ENCODE measurements at regions not wholly inside any gene's neighbourhood (a gene's known extent, or its start where the extent isn't known, plus 50 kb on each side); places are given as distances from the start of the nearest gene placed in this dataset.
"Not testable (repeated sequence)": the region's sequence is repeated elsewhere in the genome, so short reads cannot be mapped to it uniquely, and the experiment has no call there.

- Mint-ChIP-seq H3K4me3 (no peak overlapping the region), H3K36me3 (ENCODE audit: insufficient read depth) (no peaks in the 10 kb centered on the region), H3K27me3 (no peaks in the 10 kb centered on the region), H3K27ac (ENCODE audit: low read depth) (no peak overlapping the region), H3K9me3 (peaks cover 11% of the 10 kb centered on the region), H3K4me1 (no peaks in the 10 kb centered on the region)
- ATAC-seq (replicated peaks; ENCODE audit: extremely low read depth, poor library complexity, severe bottlenecking) (no peak), DNase-seq (ENCODE audit: low spot score in 2 of 2) (no peak)
Observed at GRCh38 chr4:116108606-116109005, 976.8 kb downstream of the TRAM1L1 start.

GRCh38 chr4:116101321-116101720 lies 984.1 kb downstream of the TRAM1L1 start:
- Mint-ChIP-seq H3K27ac (ENCODE audit: low read depth) (no peak overlapping the region), H3K27me3 (no peaks in the 10 kb centered on the region), H3K9me3 (peaks cover 22% of the 10 kb centered on the region), H3K36me3 (ENCODE audit: insufficient read depth) (no peaks in the 10 kb centered on the region), H3K4me3 (no peak overlapping the region), H3K4me1 (no peaks in the 10 kb centered on the region)
- no peak for ATAC-seq (replicated peaks; ENCODE audit: extremely low read depth, poor library complexity, severe bottlenecking)
- no peak for DNase-seq (ENCODE audit: low spot score in 2 of 2)

GRCh38 chr4:116099596-116099995 lies 985.8 kb downstream of the TRAM1L1 start:
- DNase-seq (ENCODE audit: low spot score in 2 of 2) (no peak), ATAC-seq (replicated peaks; ENCODE audit: extremely low read depth, poor library complexity, severe bottlenecking) (no peak)
- Mint-ChIP-seq H3K4me3 (no peak overlapping the region), H3K36me3 (ENCODE audit: insufficient read depth) (no peaks in the 10 kb centered on the region), H3K27ac (ENCODE audit: low read depth) (no peak overlapping the region), H3K4me1 (no peaks in the 10 kb centered on the region), H3K9me3 (peaks cover 22% of the 10 kb centered on the region), H3K27me3 (no peaks in the 10 kb centered on the region)

GRCh38 chr4:116097353-116097752 lies 983.9 kb upstream of the NDST4 start:
- DNase-seq (ENCODE audit: low spot score in 2 of 2); H3K27me3 Mint-ChIP-seq; H3K27ac Mint-ChIP-seq (ENCODE audit: low read depth): not testable (repeated sequence)

GRCh38 chr4:116092961-116093360 lies 979.5 kb upstream of the NDST4 start:
- Mint-ChIP-seq H3K27me3 (no peaks in the 10 kb centered on the region), H3K27ac (ENCODE audit: low read depth) (no peak overlapping the region), H3K36me3 (ENCODE audit: insufficient read depth) (no peaks in the 10 kb centered on the region), H3K4me1 (no peaks in the 10 kb centered on the region), H3K9me3 (peaks cover 17% of the 10 kb centered on the region), H3K4me3 (no peak overlapping the region)
- ATAC-seq (replicated peaks; ENCODE audit: extremely low read depth, poor library complexity, severe bottlenecking) (no peak), DNase-seq (ENCODE audit: low spot score in 2 of 2) (no peak)

More at GRCh38 chr4:116097353-116097752, 983.9 kb upstream of the NDST4 start:
- H3K36me3 Mint-ChIP-seq (ENCODE audit: insufficient read depth); H3K4me1 Mint-ChIP-seq; ATAC-seq (replicated peaks; ENCODE audit: extremely low read depth, poor library complexity, severe bottlenecking); H3K4me3 Mint-ChIP-seq: not testable (repeated sequence)
- peaks cover 28% of the 10 kb centered on the region for H3K9me3 Mint-ChIP-seq

- Mint-ChIP-seq H3K9me3 (peaks cover 6% of the 10 kb centered on the region), H3K4me1 (no peaks in the 10 kb centered on the region), H3K27me3 (no peaks in the 10 kb centered on the region), H3K36me3 (ENCODE audit: insufficient read depth) (no peaks in the 10 kb centered on the region), H3K27ac (ENCODE audit: low read depth) (no peak overlapping the region), H3K4me3 (no peak overlapping the region)
- no peak for ATAC-seq (replicated peaks; ENCODE audit: extremely low read depth, poor library complexity, severe bottlenecking)
- DNase-seq (ENCODE audit: low spot score in 2 of 2) = no peak
Observed at GRCh38 chr4:116088771-116089170, 975.4 kb upstream of the NDST4 start.

- DNase-seq (ENCODE audit: low spot score in 2 of 2) (no peak), ATAC-seq (replicated peaks; ENCODE audit: extremely low read depth, poor library complexity, severe bottlenecking) (no peak)
- Mint-ChIP-seq H3K4me3 (no peak overlapping the region), H3K9me3 (peaks cover 21% of the 10 kb centered on the region), H3K27me3 (no peaks in the 10 kb centered on the region), H3K27ac (ENCODE audit: low read depth) (no peak overlapping the region), H3K4me1 (no peaks in the 10 kb centered on the region), H3K36me3 (ENCODE audit: insufficient read depth) (no peaks in the 10 kb centered on the region)
Observed at GRCh38 chr4:116082808-116083366, 969.5 kb upstream of the NDST4 start.

GRCh38 chr4:116073051-116073450 lies 959.6 kb upstream of the NDST4 start:
- DNase-seq (ENCODE audit: low spot score in 2 of 2) (no peak), ATAC-seq (replicated peaks; ENCODE audit: extremely low read depth, poor library complexity, severe bottlenecking) (no peak)
- Mint-ChIP-seq H3K36me3 (ENCODE audit: insufficient read depth) (no peaks in the 10 kb centered on the region), H3K4me1 (no peaks in the 10 kb centered on the region), H3K9me3 (peaks cover 30% of the 10 kb centered on the region), H3K27me3 (no peaks in the 10 kb centered on the region), H3K27ac (ENCODE audit: low read depth) (no peak overlapping the region), H3K4me3 (no peak overlapping the region)

- Mint-ChIP-seq H3K4me3 (no peak overlapping the region), H3K9me3 (peaks cover 32% of the 10 kb centered on the region), H3K4me1 (no peaks in the 10 kb centered on the region), H3K36me3 (ENCODE audit: insufficient read depth) (no peaks in the 10 kb centered on the region), H3K27ac (ENCODE audit: low read depth) (no peak overlapping the region), H3K27me3 (no peaks in the 10 kb centered on the region)
- DNase-seq (ENCODE audit: low spot score in 2 of 2) (no peak), ATAC-seq (replicated peaks; ENCODE audit: extremely low read depth, poor library complexity, severe bottlenecking) (no peak)
Observed at GRCh38 chr4:116070283-116070682, 956.9 kb upstream of the NDST4 start.

- Mint-ChIP-seq H3K27me3 (no peaks in the 10 kb centered on the region), H3K36me3 (ENCODE audit: insufficient read depth) (no peaks in the 10 kb centered on the region), H3K27ac (ENCODE audit: low read depth) (no peak overlapping the region), H3K4me1 (no peaks in the 10 kb centered on the region), H3K4me3 (no peak overlapping the region), H3K9me3 (peaks cover 33% of the 10 kb centered on the region)
- DNase-seq (ENCODE audit: low spot score in 2 of 2) (no peak), ATAC-seq (replicated peaks; ENCODE audit: extremely low read depth, poor library complexity, severe bottlenecking) (no peak)
Observed at GRCh38 chr4:116066711-116067245, 953.4 kb upstream of the NDST4 start.

- Mint-ChIP-seq H3K27ac (ENCODE audit: low read depth) (no peak overlapping the region), H3K9me3 (peaks cover 37% of the 10 kb centered on the region)
Observed at GRCh38 chr4:116064331-116064730, 950.9 kb upstream of the NDST4 start.

GRCh38 chr4:116059361-116059760 lies 945.9 kb upstream of the NDST4 start:
- no peak overlapping the region for H3K4me3 Mint-ChIP-seq
- no peak overlapping the region for H3K27ac Mint-ChIP-seq (ENCODE audit: low read depth)
- H3K36me3 Mint-ChIP-seq (ENCODE audit: insufficient read depth) = no peaks in the 10 kb centered on the region
- ATAC-seq (replicated peaks; ENCODE audit: extremely low read depth, poor library complexity, severe bottlenecking) (no peak), DNase-seq (ENCODE audit: low spot score in 2 of 2) (no peak)
- H3K27me3 Mint-ChIP-seq = no peaks in the 10 kb centered on the region
- H3K9me3 Mint-ChIP-seq = peaks cover 21% of the 10 kb centered on the region
- no peaks in the 10 kb centered on the region for H3K4me1 Mint-ChIP-seq

More at GRCh38 chr4:116064331-116064730, 950.9 kb upstream of the NDST4 start:
- DNase-seq (ENCODE audit: low spot score in 2 of 2) (no peak), ATAC-seq (replicated peaks; ENCODE audit: extremely low read depth, poor library complexity, severe bottlenecking) (no peak)
- H3K4me3 Mint-ChIP-seq = no peak overlapping the region
- H3K4me1 Mint-ChIP-seq = no peaks in the 10 kb centered on the region
- H3K27me3 Mint-ChIP-seq = no peaks in the 10 kb centered on the region
- no peaks in the 10 kb centered on the region for H3K36me3 Mint-ChIP-seq (ENCODE audit: insufficient read depth)

GRCh38 chr4:116058129-116058528 lies 944.7 kb upstream of the NDST4 start:
- DNase-seq (ENCODE audit: low spot score in 2 of 2) = no peak
- Mint-ChIP-seq H3K27ac (ENCODE audit: low read depth) (no peak overlapping the region), H3K4me3 (no peak overlapping the region), H3K36me3 (ENCODE audit: insufficient read depth) (no peaks in the 10 kb centered on the region), H3K4me1 (no peaks in the 10 kb centered on the region), H3K9me3 (peaks cover 16% of the 10 kb centered on the region), H3K27me3 (no peaks in the 10 kb centered on the region)
- no peak for ATAC-seq (replicated peaks; ENCODE audit: extremely low read depth, poor library complexity, severe bottlenecking)
